ENCODE measurements at regions not wholly inside any gene's neighbourhood (a gene's known extent, or its start where the extent isn't known, plus 50 kb on each side); places are given as distances from the start of the nearest gene placed in this dataset.

DNA sequence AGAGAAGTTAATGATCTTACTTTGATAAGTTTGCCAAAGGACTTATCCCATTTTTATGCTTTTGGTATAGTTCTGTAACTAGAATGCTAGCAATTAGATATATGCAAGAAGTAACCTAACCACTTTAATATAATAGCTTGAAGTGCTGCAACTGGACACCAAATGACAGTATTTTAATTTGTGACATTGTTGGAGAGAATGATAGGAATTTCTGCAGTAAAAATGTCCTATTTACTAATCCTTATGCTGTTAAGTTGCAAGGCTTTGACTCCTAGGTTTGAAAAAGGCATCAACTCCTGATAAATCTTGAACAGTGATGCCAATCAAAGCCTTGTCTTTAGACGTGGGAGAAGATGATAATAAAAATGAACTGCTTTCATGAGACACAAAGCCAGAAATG, 726.0 kb upstream of the GJE1 start:
- intact Hi-C loops (cut with DNase I): no loop called here
- Histone ChIP-seq H3K36me3 (replicated peaks in 1 of 2) (no peaks in the 10 kb centered on the region), H3K4me3 (no peak overlapping the region), H3K4me1 (replicated peaks in 1 of 2) (no peaks in the 10 kb centered on the region), H3K9me3 (replicated peaks in 1 of 3) (peaks cover 0 to 8% (median 0%) of the 10 kb centered on the region in 3 donors), H3K27ac (no peak overlapping the region), H3K27me3 (no peaks in the 10 kb centered on the region)
- 47 to 63% (median 51%) methylated on average over 1 of the region's 1 CpG for WGBS, 4 donors
- no peak for TF ChIP-seq POLR2A (IDR thresholded peaks at IDR 0.05)
- TF ChIP-seq, protein P1, sequence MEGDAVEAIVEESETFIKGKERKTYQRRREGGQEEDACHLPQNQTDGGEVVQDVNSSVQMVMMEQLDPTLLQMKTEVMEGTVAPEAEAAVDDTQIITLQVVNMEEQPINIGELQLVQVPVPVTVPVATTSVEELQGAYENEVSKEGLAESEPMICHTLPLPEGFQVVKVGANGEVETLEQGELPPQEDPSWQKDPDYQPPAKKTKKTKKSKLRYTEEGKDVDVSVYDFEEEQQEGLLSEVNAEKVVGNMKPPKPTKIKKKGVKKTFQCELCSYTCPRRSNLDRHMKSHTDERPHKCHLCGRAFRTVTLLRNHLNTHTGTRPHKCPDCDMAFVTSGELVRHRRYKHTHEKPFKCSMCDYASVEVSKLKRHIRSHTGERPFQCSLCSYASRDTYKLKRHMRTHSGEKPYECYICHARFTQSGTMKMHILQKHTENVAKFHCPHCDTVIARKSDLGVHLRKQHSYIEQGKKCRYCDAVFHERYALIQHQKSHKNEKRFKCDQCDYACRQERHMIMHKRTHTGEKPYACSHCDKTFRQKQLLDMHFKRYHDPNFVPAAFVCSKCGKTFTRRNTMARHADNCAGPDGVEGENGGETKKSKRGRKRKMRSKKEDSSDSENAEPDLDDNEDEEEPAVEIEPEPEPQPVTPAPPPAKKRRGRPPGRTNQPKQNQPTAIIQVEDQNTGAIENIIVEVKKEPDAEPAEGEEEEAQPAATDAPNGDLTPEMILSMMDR (IDR thresholded peaks at IDR 0.05): no peak
- DNase-seq: no peak

DNA sequence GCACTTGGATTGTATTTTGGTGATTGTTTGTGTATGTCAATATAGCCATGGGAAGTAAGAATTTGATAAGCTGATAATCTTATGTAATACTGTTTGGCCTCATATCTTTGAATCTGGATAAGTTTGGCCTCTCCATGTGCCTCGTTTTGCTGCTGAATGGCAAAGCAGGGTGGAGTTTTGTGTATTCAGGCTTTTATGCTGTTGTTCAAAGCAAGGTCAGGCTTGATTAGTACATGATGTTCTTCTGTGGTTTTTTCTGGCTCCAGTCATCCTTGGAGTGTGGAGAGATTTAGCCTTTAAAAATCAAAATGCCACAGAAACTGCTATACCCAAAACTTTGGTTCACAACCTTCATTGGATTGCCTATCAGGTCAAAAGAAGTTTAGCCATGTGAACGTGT, 728.9 kb upstream of the GJE1 start:
- DNase-seq: no peak
- Histone ChIP-seq H3K36me3 (replicated peaks in 1 of 2) (no peaks in the 10 kb centered on the region), H3K9me3 (replicated peaks in 1 of 3) (peaks cover 0 to 8% (median 0%) of the 10 kb centered on the region in 3 donors), H3K4me3 (no peak overlapping the region), H3K27ac (peak overlapping the region in 1 of 5 donors; percentile 31), H3K4me1 (replicated peaks in 1 of 2) (no peaks in the 10 kb centered on the region), H3K27me3 (no peaks in the 10 kb centered on the region)
- no peak for TF ChIP-seq POLR2A (IDR thresholded peaks at IDR 0.05)
- TF ChIP-seq, protein P1 (IDR thresholded peaks at IDR 0.05): no peak
- intact Hi-C loops (cut with DNase I): no loop called here
- 38 to 49% (median 43%) methylated on average over 2 of the region's 2 CpGs for WGBS, 4 donors

DNA sequence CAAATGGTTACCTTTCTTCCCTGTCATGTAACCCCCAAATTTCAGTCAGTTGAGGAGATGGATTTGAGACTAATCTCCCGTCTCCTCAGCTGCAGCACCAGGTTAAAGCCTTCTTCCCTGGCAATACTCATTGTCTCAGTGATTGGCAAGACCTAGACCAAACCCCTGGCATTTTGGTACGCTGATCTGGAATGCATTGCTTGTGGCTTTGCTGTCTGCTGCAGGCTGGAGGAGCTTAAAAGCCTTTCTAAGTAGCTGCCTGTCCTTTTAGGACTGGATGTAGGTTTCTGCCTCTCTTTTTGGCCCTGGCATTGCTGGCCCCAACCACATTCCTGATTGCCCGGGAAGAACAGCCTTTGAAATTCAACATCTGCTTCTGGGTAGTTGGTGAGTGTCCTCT, 729.6 kb upstream of the GJE1 start:
- H3K27ac ChIP-seq: peak overlapping the region in 1 of 5 donors; percentile 6

DNA sequence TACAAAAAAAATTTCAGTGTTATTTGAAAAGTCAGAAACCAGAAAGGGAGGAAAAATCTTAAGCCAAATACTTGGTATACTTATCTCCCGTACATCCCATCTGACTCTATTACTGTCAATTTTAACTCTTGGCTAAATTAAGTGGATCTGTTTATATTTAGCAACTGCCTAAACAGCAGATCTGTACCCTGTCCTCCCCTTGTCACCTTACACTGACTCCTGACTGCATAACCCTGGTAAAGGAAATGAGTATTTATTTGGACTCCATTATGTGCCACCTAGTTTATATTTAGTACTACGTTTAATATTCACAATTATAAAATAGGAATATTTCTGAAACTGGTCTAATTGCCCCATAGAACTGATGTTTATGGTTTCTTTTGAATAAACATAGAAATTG, 730.2 kb upstream of the GJE1 start:
- DNase-seq: no peak
- Histone ChIP-seq H3K27ac (no peak overlapping the region), H3K36me3 (replicated peaks in 1 of 2) (no peaks in the 10 kb centered on the region), H3K4me3 (no peak overlapping the region), H3K4me1 (replicated peaks in 1 of 2) (no peaks in the 10 kb centered on the region), H3K27me3 (no peaks in the 10 kb centered on the region), H3K9me3 (replicated peaks in 1 of 3) (no peaks in the 10 kb centered on the region)
- WGBS, 4 donors: 51 to 60% (median 55%) methylated on average over 2 of the region's 2 CpGs
- intact Hi-C loops (cut with DNase I): no loop called here
- TF ChIP-seq, protein P1 (IDR thresholded peaks at IDR 0.05): no peak
- no peak for TF ChIP-seq POLR2A (IDR thresholded peaks at IDR 0.05)

More for the DNA sequence above, 729.6 kb upstream of the GJE1 start:
- intact Hi-C loops (cut with DNase I): no loop called here
- no peaks in the 10 kb centered on the region for H3K36me3 ChIP-seq (replicated peaks in 1 of 2)
- H3K4me3 ChIP-seq: no peak overlapping the region
- H3K4me1 ChIP-seq (replicated peaks in 1 of 2): no peaks in the 10 kb centered on the region
- no peaks in the 10 kb centered on the region for H3K27me3 ChIP-seq
- TF ChIP-seq, protein P1 (IDR thresholded peaks at IDR 0.05): no peak
- no peak for TF ChIP-seq POLR2A (IDR thresholded peaks at IDR 0.05)
- WGBS, 4 donors: 75 to 89% (median 82%) methylated on average over 3 of the region's 3 CpGs
- no peak for DNase-seq
- H3K9me3 ChIP-seq (replicated peaks in 1 of 3): peaks cover 0 to 5% (median 0%) of the 10 kb centered on the region in 3 donors
